Hepatocyte (in vitro differentiated cells): ENCODE measurements at regions not wholly inside any gene's neighbourhood (a gene's known extent, or its start where the extent isn't known, plus 50 kb on each side); places are given as distances from the start of the nearest gene placed in this dataset.

Source experiments
- EZH2 ChIP-seq: fragments of 200-600 bp; sonication (generic); IDR thresholded peaks from 2 replicates; pipeline ENCODE4 v1.6.1; 2016; ENCODE audit warnings: antibody characterized with exemption, mild to moderate bottlenecking, borderline replicate concordance
- TF ChIP-seq, protein P1 (sequence below): fragments of 200-600 bp; sonication (generic); IDR thresholded peaks from 2 replicates; pipeline ENCODE4 v1.5.1; 2016; ENCODE audit warnings: antibody characterized with exemption, mild to moderate bottlenecking; ENCODE audit not compliant: poor library complexity

DNA sequence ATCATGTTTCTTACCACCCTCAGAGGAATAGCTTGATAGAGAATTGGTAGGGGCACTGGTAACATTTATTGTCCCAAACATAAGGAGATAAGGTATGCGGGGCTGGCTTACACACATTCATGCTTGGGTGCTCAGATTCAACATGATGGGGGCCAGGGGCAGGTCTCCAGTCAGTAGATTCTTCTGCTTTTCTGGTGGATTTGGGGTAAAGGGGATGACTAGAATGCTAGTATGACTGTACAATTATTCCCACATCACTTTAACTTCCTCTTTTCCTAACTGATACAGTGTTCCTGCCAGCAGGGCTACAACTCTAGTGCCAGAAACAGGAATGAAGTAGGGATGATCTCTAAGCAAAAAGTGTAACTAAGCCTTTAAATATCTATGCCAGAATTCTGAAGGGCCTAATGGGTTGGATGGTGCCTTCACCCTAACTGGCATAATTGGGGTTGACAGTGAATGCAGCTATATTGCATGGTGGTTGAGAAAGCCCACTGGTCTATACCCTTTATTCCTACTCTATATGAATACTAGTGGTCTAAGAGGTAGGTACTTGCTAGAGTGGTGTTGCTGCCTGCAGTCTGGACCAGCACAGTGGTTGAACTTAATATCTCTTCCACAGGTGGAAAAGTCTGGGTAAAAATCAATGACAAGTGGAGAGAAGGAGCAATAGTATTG lies 117.4 kb downstream of the IL12A start:
- TF ChIP-seq, protein P1, sequence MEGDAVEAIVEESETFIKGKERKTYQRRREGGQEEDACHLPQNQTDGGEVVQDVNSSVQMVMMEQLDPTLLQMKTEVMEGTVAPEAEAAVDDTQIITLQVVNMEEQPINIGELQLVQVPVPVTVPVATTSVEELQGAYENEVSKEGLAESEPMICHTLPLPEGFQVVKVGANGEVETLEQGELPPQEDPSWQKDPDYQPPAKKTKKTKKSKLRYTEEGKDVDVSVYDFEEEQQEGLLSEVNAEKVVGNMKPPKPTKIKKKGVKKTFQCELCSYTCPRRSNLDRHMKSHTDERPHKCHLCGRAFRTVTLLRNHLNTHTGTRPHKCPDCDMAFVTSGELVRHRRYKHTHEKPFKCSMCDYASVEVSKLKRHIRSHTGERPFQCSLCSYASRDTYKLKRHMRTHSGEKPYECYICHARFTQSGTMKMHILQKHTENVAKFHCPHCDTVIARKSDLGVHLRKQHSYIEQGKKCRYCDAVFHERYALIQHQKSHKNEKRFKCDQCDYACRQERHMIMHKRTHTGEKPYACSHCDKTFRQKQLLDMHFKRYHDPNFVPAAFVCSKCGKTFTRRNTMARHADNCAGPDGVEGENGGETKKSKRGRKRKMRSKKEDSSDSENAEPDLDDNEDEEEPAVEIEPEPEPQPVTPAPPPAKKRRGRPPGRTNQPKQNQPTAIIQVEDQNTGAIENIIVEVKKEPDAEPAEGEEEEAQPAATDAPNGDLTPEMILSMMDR, result no peak
- TF ChIP-seq EZH2, result no peak
